Transverse colon (tissue), 4 donors: ENCODE measurements at regions not wholly inside any gene's neighbourhood (a gene's known extent, or its start where the extent isn't known, plus 50 kb on each side); places are given as distances from the start of the nearest gene placed in this dataset.

Experiments used
- DNase-seq: peaks from one replicate; pipeline ENCODE4 v3.0.0-alpha.2; 2019
- H3K27ac ChIP-seq, 4 donors: fragments of 200-600 bp; sonication (generic); 2 replicates each; pipeline ENCODE4 v1.5.1; 2016 to 2018; ENCODE audit warnings: inconsistent platforms in 4 of 4
- H3K27me3 ChIP-seq: fragments of 200-600 bp; sonication (generic); 2 replicates; pipeline ENCODE4 v1.5.1; 2017; ENCODE audit warnings: inconsistent platforms
- H3K36me3 ChIP-seq, 4 donors: fragments of 200-600 bp; sonication (generic); 2 replicates each; pipeline ENCODE4 v1.5.1; 2017 to 2019; ENCODE audit warnings: inconsistent platforms in 4 of 4
- H3K4me1 ChIP-seq, 4 donors: fragments of 200-600 bp; sonication (generic); 2 replicates each; pipeline ENCODE4 v1.5.1; 2017 to 2020; ENCODE audit warnings: inconsistent platforms in 4 of 4
- H3K4me3 ChIP-seq, 4 donors: fragments of 200-600 bp; sonication (generic); 1 replicate in 1 of 4; 2 replicates in 3 of 4; pipeline versions ENCODE4 v1.5.1 to v1.6.1; 2017 to 2019; ENCODE audit warnings: inconsistent platforms in 4 of 4
- H3K9me3 ChIP-seq, 2 donors: fragments of 200-600 bp; sonication (generic); 2 replicates each; pipeline ENCODE4 v1.5.1; 2017 to 2019; ENCODE audit warnings: inconsistent platforms in 2 of 2
- CTCF ChIP-seq, 5 experiments: fragments of 200-600 bp in 3 of 5; fragments of 450-650 bp in 2 of 5; sonication (generic) in 3 of 5; IDR thresholded peaks; 1 replicate in 2 of 5; 2 replicates in 3 of 5; pipeline ENCODE4 v1.5.1; 2016 to 2017; ENCODE audit warnings: antibody characterized with exemption in 5 of 5, inconsistent platforms in 3 of 5, mild to moderate bottlenecking in 2 of 5, moderate library complexity in 1 of 5
- EP300 ChIP-seq: sonication (generic); formaldehyde crosslinking; IDR thresholded peaks from one replicate; pipeline ENCODE4 v1.6.1; 2017; ENCODE audit warnings: antibody characterized with exemption, low read depth
- POLR2A ChIP-seq: fragments of 450-650 bp; IDR thresholded peaks from one replicate; pipeline ENCODE4 v1.6.1; 2016; ENCODE audit warnings: antibody characterized with exemption, mild to moderate bottlenecking, moderate library complexity
- POLR2AphosphoS5 ChIP-seq, 3 donors: sonication (generic); formaldehyde crosslinking; IDR thresholded peaks; one replicate each; pipeline ENCODE4 v1.6.1; 2016; ENCODE audit warnings: antibody characterized with exemption in 3 of 3
- WGBS, 2 donors: methylation state at CpG; one replicate each; pipeline ENCODE4 v1.1.5; 2018; ENCODE audit warnings: low coverage in 1 of 2; 5-methylcytosine and 5-hydroxymethylcytosine counted together
- in situ Hi-C, 4 donors: fragments of 200-750 bp; cut with MboI; loops; one replicate each; pipeline versions ENCODE4 v1.15.0 to v1.15.1; 2017; ENCODE audit warnings: low sequenced_read_pairs in 3 of 4, low pct_ligation_motif_present in 1 of 4, low pct_unique_long_range_greater_than_20kb in 1 of 4
- intact Hi-C: fragments of 100-400 bp; cut with DNase I; formaldehyde crosslinking; loops from one replicate; pipeline ENCODE4 v1.15.1; 2023; ENCODE audit warnings: low total_unique reads

GRCh38 chr2:76312236-76312635, 601.5 kb upstream of the GCFC2 start:
- Histone ChIP-seq H3K36me3 (no peaks in the 10 kb centered on the region), H3K9me3 (no peaks in the 10 kb centered on the region), H3K4me1 (no peaks in the 10 kb centered on the region), H3K4me3 (no peak overlapping the region), H3K27me3 (no peaks in the 10 kb centered on the region), H3K27ac (no peak overlapping the region)
- intact Hi-C loops (no loop called here), in situ Hi-C loops (no loop called here)
- no peak for DNase-seq
- TF ChIP-seq POLR2A, result no peak
- TF ChIP-seq POLR2AphosphoS5 (IDR thresholded peaks at IDR 0.05), result no peak
- no peak for TF ChIP-seq CTCF (IDR thresholded peaks at IDR 0.05)
- TF ChIP-seq EP300, result no peak
- WGBS, 2 donors, result 71 to 72% methylated on average over 4 of the region's 4 CpGs

- TF ChIP-seq POLR2A (no peak), CTCF (IDR thresholded peaks at IDR 0.05) (no peak), POLR2AphosphoS5 (IDR thresholded peaks at IDR 0.05) (no peak)
- Histone ChIP-seq H3K27me3 (no peaks in the 10 kb centered on the region), H3K4me3 (no peak overlapping the region), H3K9me3 (no peaks in the 10 kb centered on the region), H3K27ac (no peak overlapping the region), H3K36me3 (no peaks in the 10 kb centered on the region), H3K4me1 (no peaks in the 10 kb centered on the region)
- in situ Hi-C loops (no loop called here), intact Hi-C loops (no loop called here)
- DNase-seq, result no peak
- 54 to 63% methylated on average over 4 of the region's 4 CpGs for WGBS, 2 donors
Observed at GRCh38 chr2:76311728-76312127, 601.0 kb upstream of the GCFC2 start.

- H3K4me3 ChIP-seq, result no peak overlapping the region
- H3K27me3 ChIP-seq, result no peaks in the 10 kb centered on the region
- DNase-seq, result no peak
- TF ChIP-seq POLR2AphosphoS5 (IDR thresholded peaks at IDR 0.05) (no peak), POLR2A (no peak), EP300 (no peak), CTCF (IDR thresholded peaks at IDR 0.05) (no peak)
- intact Hi-C loops (no loop called here), in situ Hi-C loops (no loop called here)
- H3K27ac ChIP-seq, result no peak overlapping the region
- H3K9me3 ChIP-seq, result no peaks in the 10 kb centered on the region
- no peaks in the 10 kb centered on the region for H3K36me3 ChIP-seq
- no peaks in the 10 kb centered on the region for H3K4me1 ChIP-seq
- WGBS, 2 donors, result 48 to 52% methylated on average over 2 of the region's 2 CpGs
Observed at GRCh38 chr2:76310894-76311633, 600.3 kb upstream of the GCFC2 start.

GRCh38 chr2:76307495-76307894, 596.8 kb upstream of the GCFC2 start:
- Histone ChIP-seq H3K36me3 (no peaks in the 10 kb centered on the region), H3K4me3 (no peak overlapping the region), H3K4me1 (no peaks in the 10 kb centered on the region), H3K27me3 (no peaks in the 10 kb centered on the region), H3K27ac (no peak overlapping the region), H3K9me3 (no peaks in the 10 kb centered on the region)
- in situ Hi-C loops, result no loop called here
- no peak for DNase-seq
- intact Hi-C loops, result no loop called here
- no peak for TF ChIP-seq EP300
- TF ChIP-seq CTCF (IDR thresholded peaks at IDR 0.05), result no peak
- no peak for TF ChIP-seq POLR2AphosphoS5 (IDR thresholded peaks at IDR 0.05)
- TF ChIP-seq POLR2A, result no peak
